HCT116 (cell line): ENCODE measurements at regions not wholly inside any gene's neighbourhood (a gene's known extent, or its start where the extent isn't known, plus 50 kb on each side); places are given as distances from the start of the nearest gene placed in this dataset.

ENCODE experiments used
- ATAC-seq: fragments of 200-7000 bp; cut with Tn5 transposase; 2 replicates; pipeline ENCODE4 v1.9.1; 2020; ENCODE audit warnings: mild to moderate bottlenecking, moderate library complexity
- BruUV-seq: library from RNA; stranded (reverse); fragments of 400-500 nt; replicated peaks from 2 replicates; lab custom pipeline; 2021; lab: Mats Ljungman, UMichigan
- CTCF ChIA-PET: fragments of 300-600 bp; sonication (Branson Sonifier 250); formaldehyde crosslinking; loops from one replicate; lab custom pipeline; 2021; ENCODE audit warnings: antibody characterized with exemption; lab: Charles Lee
- POLR2A ChIA-PET: fragments of 300-600, 350-600 bp; sonication (Branson Sonifier 250); formaldehyde crosslinking; loops from one replicate; lab custom pipeline; 2021; ENCODE audit warnings: antibody characterized with exemption; lab: Charles Lee
- RAD21 ChIA-PET, 2 experiments: fragments of 300-600 bp; sonication (Branson Sonifier 250); formaldehyde crosslinking; loops; one replicate each; lab custom pipeline; 2023; ENCODE audit warnings: low total read pairs in 2 of 2; ENCODE audit not compliant: uncharacterized antibody in 2 of 2, unreplicated experiment in 2 of 2, low non-redundant PET in 1 of 2; lab: Charles Lee
- DNase-seq: peaks from one replicate; pipeline ENCODE4 v3.0.0-alpha.2; 2010; ENCODE audit warnings: low read depth, low spot score
- H2AFZ ChIP-seq: fragments of 200-600 bp; shearing (Covaris generic), sonication (generic); 2 replicates; pipeline ENCODE4 v1.6.1; 2017; ENCODE audit warnings: low read depth, mixed run types, mixed read lengths, antibody characterized with exemption, low read length; ENCODE audit not compliant: poor library complexity, severe bottlenecking
- H3K27ac ChIP-seq: 2 replicates; pipeline ENCODE4 v1.5.1; 2012; ENCODE audit warnings: low read depth, low read length
- H3K27me3 ChIP-seq: fragments of 200-600 bp; sonication (generic); 2 replicates; pipeline ENCODE4 v1.6.1; 2016; ENCODE audit warnings: mixed run types, low read length, mixed read lengths; ENCODE audit not compliant: insufficient read depth
- H3K36me3 ChIP-seq, 2 experiments: fragments of 200-500 bp in 1 of 2; fragments of 200-600 bp in 1 of 2; sonication (Bioruptor generic) in 1 of 2; sonication (generic) in 1 of 2; 2 replicates each; pipeline versions ENCODE4 v1.5.1 to v1.6.1; 2014 to 2016; ENCODE audit warnings: low read length in 2 of 2, inconsistent platforms in 1 of 2, mixed read lengths in 1 of 2, mixed run types in 1 of 2; ENCODE audit not compliant: insufficient read depth in 2 of 2, control insufficient read depth in 1 of 2
- H3K4me1 ChIP-seq, 2 experiments: fragments of 200-600 bp in 1 of 2; sonication (generic) in 1 of 2; 2 replicates each; pipeline versions ENCODE4 v1.5.1 to v1.6.1; 2012 to 2017; ENCODE audit warnings: low read length in 2 of 2, inconsistent platforms in 1 of 2, mild to moderate bottlenecking in 1 of 2, mixed read lengths in 1 of 2, mixed run types in 1 of 2, moderate library complexity in 1 of 2; ENCODE audit not compliant: insufficient read depth in 2 of 2, control insufficient read depth in 1 of 2
- H3K4me2 ChIP-seq: fragments of 200-600 bp; sonication (generic); 2 replicates; pipeline ENCODE4 v1.6.1; 2017; ENCODE audit warnings: mixed run types, low read length, mixed read lengths
- H3K4me3 ChIP-seq, 2 experiments: fragments of 200-600 bp in 1 of 2; sonication (generic) in 1 of 2; replicated peaks in 1 of 2; 2 replicates each; pipeline ENCODE4 v1.5.1; 2011 to 2016; ENCODE audit warnings: low read length in 2 of 2, control low read depth in 1 of 2, low read depth in 1 of 2, mild to moderate bottlenecking in 1 of 2, mixed read lengths in 1 of 2, mixed run types in 1 of 2
- H3K79me2 ChIP-seq: fragments of 200-600 bp; sonication (generic); 2 replicates; pipeline ENCODE4 v1.6.1; 2017; ENCODE audit warnings: mild to moderate bottlenecking, mixed run types, low read length, moderate library complexity, mixed read lengths; ENCODE audit not compliant: insufficient read depth
- H3K9ac ChIP-seq: fragments of 200-600 bp; sonication (generic); 2 replicates; pipeline ENCODE4 v1.6.1; 2016; ENCODE audit warnings: low read length, mixed read lengths
- H3K9me2 ChIP-seq: fragments of 200-600 bp; sonication (generic), shearing (Covaris generic); 2 replicates; pipeline ENCODE4 v1.6.1; 2017; ENCODE audit warnings: mixed run types, mild to moderate bottlenecking, moderate library complexity; ENCODE audit not compliant: insufficient read depth
- H3K9me3 ChIP-seq, 2 experiments: fragments of 200-500 bp in 1 of 2; fragments of 200-600 bp in 1 of 2; sonication (Bioruptor generic) in 1 of 2; sonication (generic) in 1 of 2; 2 replicates each; pipeline ENCODE4 v1.6.1; 2014 to 2017; ENCODE audit warnings: low read length in 2 of 2, mixed read lengths in 2 of 2, inconsistent platforms in 1 of 2, low read depth in 1 of 2, mild to moderate bottlenecking in 1 of 2, mixed run types in 1 of 2, moderate library complexity in 1 of 2; ENCODE audit not compliant: control insufficient read depth in 1 of 2, insufficient read depth in 1 of 2
- H4K20me1 ChIP-seq: fragments of 200-600 bp; sonication (generic), shearing (Covaris generic); 2 replicates; pipeline ENCODE4 v1.6.1; 2017; ENCODE audit warnings: mixed run types, mild to moderate bottlenecking, moderate library complexity; ENCODE audit not compliant: insufficient read depth
- CBX3 ChIP-seq: IDR thresholded peaks from 2 replicates; pipeline ENCODE4 v1.6.1; 2012; ENCODE audit warnings: low read depth
- EGR1 ChIP-seq: IDR thresholded peaks from 2 replicates; pipeline ENCODE4 v1.6.1; 2012; ENCODE audit warnings: low read depth
- ELF1 ChIP-seq: IDR thresholded peaks from 2 replicates; pipeline ENCODE4 v1.6.1; 2012; ENCODE audit warnings: low read depth, borderline replicate concordance
- EZH2 ChIP-seq: fragments of 200-600 bp; sonication (generic); IDR thresholded peaks from 2 replicates; pipeline ENCODE4 v1.6.1; 2017; ENCODE audit warnings: antibody characterized with exemption, mixed run types
- EZH2phosphoT487 ChIP-seq: fragments of 200-600 bp; IDR thresholded peaks from 2 replicates; pipeline ENCODE4 v1.6.1; 2018; ENCODE audit warnings: antibody characterized with exemption, borderline replicate concordance
- FOSL1 ChIP-seq: IDR thresholded peaks from 2 replicates; pipeline ENCODE4 v1.6.1; 2012; ENCODE audit warnings: low read depth
- JUND ChIP-seq: IDR thresholded peaks from 2 replicates; pipeline ENCODE4 v1.6.1; 2012
- RAD21 ChIP-seq: IDR thresholded peaks from 2 replicates; pipeline ENCODE4 v1.6.1; 2012; ENCODE audit warnings: low read depth, mild to moderate bottlenecking
- SRF ChIP-seq: IDR thresholded peaks from 2 replicates; pipeline ENCODE4 v1.6.1; 2012; ENCODE audit warnings: low read depth
- TCF7L2 ChIP-seq: IDR thresholded peaks from 2 replicates; pipeline ENCODE4 v1.7.0; 2011; ENCODE audit warnings: borderline replicate concordance, inconsistent platforms; ENCODE audit not compliant: insufficient read depth, insufficient read length; ENCODE audit errors: extremely low read depth
- ZNF274 ChIP-seq: fragments of 200-500 bp; sonication (Bioruptor generic); IDR thresholded peaks from 2 replicates; pipeline ENCODE4 v1.6.1; 2014; ENCODE audit warnings: mild to moderate bottlenecking, low read depth, low read length, inconsistent platforms
- intact Hi-C: fragments of 100-400 bp; cut with micrococcal nuclease; formaldehyde crosslinking; loops from 2 replicates; pipeline ENCODE4 v1.10.0; 2022
- TF ChIP-seq, protein P1 (sequence below): IDR thresholded peaks from 2 replicates; pipeline ENCODE4 v1.6.1; 2012
- TF ChIP-seq, protein P2 (sequence below): IDR thresholded peaks from 2 replicates; pipeline ENCODE4 v1.6.1; 2011; ENCODE audit warnings: mild to moderate bottlenecking, low read length, moderate library complexity; ENCODE audit not compliant: insufficient replicate concordance; ENCODE audit errors: extremely low read depth
- TF ChIP-seq, protein P3 (sequence below): IDR thresholded peaks from 2 replicates; pipeline ENCODE4 v1.6.1; 2012; ENCODE audit warnings: low read depth

DNA sequence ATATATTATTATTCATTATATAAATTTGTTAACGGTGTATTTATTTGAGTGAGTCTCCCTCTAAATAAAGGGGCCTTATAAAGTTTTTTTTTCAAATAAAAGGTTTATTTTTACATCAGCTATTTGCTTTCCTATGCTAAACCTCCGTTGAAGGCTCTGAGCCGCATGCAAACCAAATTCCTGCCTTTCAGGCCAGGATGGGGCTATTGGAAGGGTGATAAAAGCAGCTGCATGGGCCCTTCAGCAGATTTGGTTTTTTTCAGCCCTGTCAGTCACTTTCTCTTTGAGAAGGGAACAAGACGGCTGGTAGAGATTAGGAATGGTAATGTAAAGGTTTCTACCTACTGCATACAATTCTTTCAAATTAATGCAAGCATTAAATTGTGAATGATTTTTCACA lies 244.2 kb downstream of the WNT5A start (continued):
- TF ChIP-seq, protein P1, sequence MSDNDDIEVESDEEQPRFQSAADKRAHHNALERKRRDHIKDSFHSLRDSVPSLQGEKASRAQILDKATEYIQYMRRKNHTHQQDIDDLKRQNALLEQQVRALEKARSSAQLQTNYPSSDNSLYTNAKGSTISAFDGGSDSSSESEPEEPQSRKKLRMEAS, result no peak
- TF ChIP-seq RAD21, result no peak

DNA sequence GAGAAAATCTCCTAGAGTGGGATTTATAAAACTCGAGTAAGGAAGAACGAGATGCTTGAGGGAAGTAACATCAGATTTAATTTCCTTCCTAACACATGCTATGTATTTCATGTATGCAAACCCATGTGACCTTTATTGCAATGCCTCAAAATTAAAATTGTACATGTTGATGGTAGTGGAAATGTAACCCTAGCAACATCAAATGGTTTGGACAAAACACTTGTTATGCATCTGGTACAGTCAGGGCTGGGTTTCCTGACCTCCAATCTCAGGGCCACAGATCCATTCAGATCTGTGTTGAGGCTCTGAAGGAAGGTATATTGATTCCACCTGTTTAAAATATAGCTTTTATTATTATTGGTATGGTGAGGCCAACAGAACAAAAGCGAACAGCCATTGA lies 246.0 kb downstream of the WNT5A start:
- ChIA-PET CTCF (no interaction called here), RAD21 (no interaction called here), POLR2A (no interaction called here)
- H2AFZ ChIP-seq, result no peak overlapping the region
- no peaks in the 10 kb centered on the region for H3K4me1 ChIP-seq
- no peak overlapping the region for H3K9ac ChIP-seq
- no peaks in the 10 kb centered on the region for H3K9me2 ChIP-seq
- no peak overlapping the region for H3K4me3 ChIP-seq
- H3K27me3 ChIP-seq, result no peaks in the 10 kb centered on the region
- DNase-seq, result no peak
- intact Hi-C loops, result no loop called here
- TF ChIP-seq ZNF274, result no peak
- TF ChIP-seq CBX3, result no peak
- TF ChIP-seq JUND, result no peak
- TF ChIP-seq EZH2phosphoT487, result no peak
- no peak for TF ChIP-seq EZH2
- TF ChIP-seq RAD21, result no peak
- TF ChIP-seq TCF7L2, result no peak
- no peak for TF ChIP-seq EGR1
- TF ChIP-seq, protein P2, sequence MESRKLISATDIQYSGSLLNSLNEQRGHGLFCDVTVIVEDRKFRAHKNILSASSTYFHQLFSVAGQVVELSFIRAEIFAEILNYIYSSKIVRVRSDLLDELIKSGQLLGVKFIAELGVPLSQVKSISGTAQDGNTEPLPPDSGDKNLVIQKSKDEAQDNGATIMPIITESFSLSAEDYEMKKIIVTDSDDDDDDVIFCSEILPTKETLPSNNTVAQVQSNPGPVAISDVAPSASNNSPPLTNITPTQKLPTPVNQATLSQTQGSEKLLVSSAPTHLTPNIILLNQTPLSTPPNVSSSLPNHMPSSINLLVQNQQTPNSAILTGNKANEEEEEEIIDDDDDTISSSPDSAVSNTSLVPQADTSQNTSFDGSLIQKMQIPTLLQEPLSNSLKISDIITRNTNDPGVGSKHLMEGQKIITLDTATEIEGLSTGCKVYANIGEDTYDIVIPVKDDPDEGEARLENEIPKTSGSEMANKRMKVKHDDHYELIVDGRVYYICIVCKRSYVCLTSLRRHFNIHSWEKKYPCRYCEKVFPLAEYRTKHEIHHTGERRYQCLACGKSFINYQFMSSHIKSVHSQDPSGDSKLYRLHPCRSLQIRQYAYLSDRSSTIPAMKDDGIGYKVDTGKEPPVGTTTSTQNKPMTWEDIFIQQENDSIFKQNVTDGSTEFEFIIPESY, result no peak
- no peak for TF ChIP-seq SRF
- TF ChIP-seq ELF1, result no peak
- no peak for TF ChIP-seq FOSL1
- TF ChIP-seq, protein P3, sequence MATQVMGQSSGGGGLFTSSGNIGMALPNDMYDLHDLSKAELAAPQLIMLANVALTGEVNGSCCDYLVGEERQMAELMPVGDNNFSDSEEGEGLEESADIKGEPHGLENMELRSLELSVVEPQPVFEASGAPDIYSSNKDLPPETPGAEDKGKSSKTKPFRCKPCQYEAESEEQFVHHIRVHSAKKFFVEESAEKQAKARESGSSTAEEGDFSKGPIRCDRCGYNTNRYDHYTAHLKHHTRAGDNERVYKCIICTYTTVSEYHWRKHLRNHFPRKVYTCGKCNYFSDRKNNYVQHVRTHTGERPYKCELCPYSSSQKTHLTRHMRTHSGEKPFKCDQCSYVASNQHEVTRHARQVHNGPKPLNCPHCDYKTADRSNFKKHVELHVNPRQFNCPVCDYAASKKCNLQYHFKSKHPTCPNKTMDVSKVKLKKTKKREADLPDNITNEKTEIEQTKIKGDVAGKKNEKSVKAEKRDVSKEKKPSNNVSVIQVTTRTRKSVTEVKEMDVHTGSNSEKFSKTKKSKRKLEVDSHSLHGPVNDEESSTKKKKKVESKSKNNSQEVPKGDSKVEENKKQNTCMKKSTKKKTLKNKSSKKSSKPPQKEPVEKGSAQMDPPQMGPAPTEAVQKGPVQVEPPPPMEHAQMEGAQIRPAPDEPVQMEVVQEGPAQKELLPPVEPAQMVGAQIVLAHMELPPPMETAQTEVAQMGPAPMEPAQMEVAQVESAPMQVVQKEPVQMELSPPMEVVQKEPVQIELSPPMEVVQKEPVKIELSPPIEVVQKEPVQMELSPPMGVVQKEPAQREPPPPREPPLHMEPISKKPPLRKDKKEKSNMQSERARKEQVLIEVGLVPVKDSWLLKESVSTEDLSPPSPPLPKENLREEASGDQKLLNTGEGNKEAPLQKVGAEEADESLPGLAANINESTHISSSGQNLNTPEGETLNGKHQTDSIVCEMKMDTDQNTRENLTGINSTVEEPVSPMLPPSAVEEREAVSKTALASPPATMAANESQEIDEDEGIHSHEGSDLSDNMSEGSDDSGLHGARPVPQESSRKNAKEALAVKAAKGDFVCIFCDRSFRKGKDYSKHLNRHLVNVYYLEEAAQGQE, result no peak
- no TSS peak for BruUV-seq
- H4K20me1 ChIP-seq, result no peaks in the 10 kb centered on the region
- no peak overlapping the region for H3K4me2 ChIP-seq
- H3K36me3 ChIP-seq, result no peaks in the 10 kb centered on the region
- H3K79me2 ChIP-seq, result no peaks in the 10 kb centered on the region
- ATAC-seq, result no peak
- peaks cover 4 to 24% of the 10 kb centered on the region in 2 experiments; a peak in 2 of 4 replicates for H3K9me3 ChIP-seq
- H3K27ac ChIP-seq, result no peak overlapping the region
